H1 (cell line): ENCODE measurements at regions not wholly inside any gene's neighbourhood (a gene's known extent, or its start where the extent isn't known, plus 50 kb on each side); places are given as distances from the start of the nearest gene placed in this dataset.

Experiments
- MAFK ChIP-seq: IDR thresholded peaks from 2 replicates; pipeline ENCODE4 v1.6.1; 2012; ENCODE audit warnings: low read depth, mild to moderate bottlenecking, improper control_type of control experiment, low read length
- POLR2AphosphoS5 ChIP-seq: IDR thresholded peaks from 2 replicates; pipeline ENCODE4 v1.6.1; 2011; ENCODE audit warnings: low read depth, low read length
- POU5F1 ChIP-seq: IDR thresholded peaks from 2 replicates; pipeline ENCODE4 v1.6.1; 2011; ENCODE audit warnings: low read depth, mild to moderate bottlenecking, low read length, moderate library complexity
- SIN3A ChIP-seq, 2 experiments: IDR thresholded peaks in 1 of 2; conservative IDR thresholded peaks in 1 of 2; 2 replicates each; pipeline ENCODE4 v1.6.1; 2011 to 2012; ENCODE audit warnings: low read length in 2 of 2, improper control_type of control experiment in 1 of 2, low read depth in 1 of 2, mild to moderate bottlenecking in 1 of 2
- TAF7 ChIP-seq: optimal IDR thresholded peaks from 2 replicates; pipeline ENCODE3; 2011; ENCODE audit warnings: low read depth, mild to moderate bottlenecking, inconsistent platforms, low read length, moderate library complexity, borderline replicate concordance
- TF ChIP-seq, protein P1 (sequence below): fragments of 300-600 bp; sonication (generic); IDR thresholded peaks from 2 replicates; pipeline ENCODE4 v1.7.1; 2012; ENCODE audit warnings: low read length, moderate library complexity, mild to moderate bottlenecking, inconsistent platforms; ENCODE audit not compliant: insufficient replicate concordance

DNA sequence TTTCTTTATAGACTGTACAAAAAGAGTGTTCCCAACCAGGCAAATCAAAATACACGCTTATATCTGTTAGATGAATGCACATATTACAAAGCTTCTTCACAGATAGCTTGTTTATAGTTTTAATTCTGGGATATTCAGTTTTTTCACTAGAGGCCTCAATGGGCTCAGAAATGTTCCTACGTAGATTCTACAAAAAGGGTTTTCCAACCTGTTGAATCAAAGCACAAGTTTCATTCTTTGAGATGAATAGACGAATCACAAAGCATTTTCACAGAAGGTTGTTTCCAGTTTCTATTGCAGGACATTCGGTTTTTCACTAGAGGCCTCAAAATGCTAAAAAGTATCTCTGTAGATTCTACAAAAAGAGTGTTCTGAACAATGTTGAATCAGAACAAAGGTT, 1490.3 kb downstream of the UQCRFS1 start (continued):
- TF ChIP-seq, protein P1, sequence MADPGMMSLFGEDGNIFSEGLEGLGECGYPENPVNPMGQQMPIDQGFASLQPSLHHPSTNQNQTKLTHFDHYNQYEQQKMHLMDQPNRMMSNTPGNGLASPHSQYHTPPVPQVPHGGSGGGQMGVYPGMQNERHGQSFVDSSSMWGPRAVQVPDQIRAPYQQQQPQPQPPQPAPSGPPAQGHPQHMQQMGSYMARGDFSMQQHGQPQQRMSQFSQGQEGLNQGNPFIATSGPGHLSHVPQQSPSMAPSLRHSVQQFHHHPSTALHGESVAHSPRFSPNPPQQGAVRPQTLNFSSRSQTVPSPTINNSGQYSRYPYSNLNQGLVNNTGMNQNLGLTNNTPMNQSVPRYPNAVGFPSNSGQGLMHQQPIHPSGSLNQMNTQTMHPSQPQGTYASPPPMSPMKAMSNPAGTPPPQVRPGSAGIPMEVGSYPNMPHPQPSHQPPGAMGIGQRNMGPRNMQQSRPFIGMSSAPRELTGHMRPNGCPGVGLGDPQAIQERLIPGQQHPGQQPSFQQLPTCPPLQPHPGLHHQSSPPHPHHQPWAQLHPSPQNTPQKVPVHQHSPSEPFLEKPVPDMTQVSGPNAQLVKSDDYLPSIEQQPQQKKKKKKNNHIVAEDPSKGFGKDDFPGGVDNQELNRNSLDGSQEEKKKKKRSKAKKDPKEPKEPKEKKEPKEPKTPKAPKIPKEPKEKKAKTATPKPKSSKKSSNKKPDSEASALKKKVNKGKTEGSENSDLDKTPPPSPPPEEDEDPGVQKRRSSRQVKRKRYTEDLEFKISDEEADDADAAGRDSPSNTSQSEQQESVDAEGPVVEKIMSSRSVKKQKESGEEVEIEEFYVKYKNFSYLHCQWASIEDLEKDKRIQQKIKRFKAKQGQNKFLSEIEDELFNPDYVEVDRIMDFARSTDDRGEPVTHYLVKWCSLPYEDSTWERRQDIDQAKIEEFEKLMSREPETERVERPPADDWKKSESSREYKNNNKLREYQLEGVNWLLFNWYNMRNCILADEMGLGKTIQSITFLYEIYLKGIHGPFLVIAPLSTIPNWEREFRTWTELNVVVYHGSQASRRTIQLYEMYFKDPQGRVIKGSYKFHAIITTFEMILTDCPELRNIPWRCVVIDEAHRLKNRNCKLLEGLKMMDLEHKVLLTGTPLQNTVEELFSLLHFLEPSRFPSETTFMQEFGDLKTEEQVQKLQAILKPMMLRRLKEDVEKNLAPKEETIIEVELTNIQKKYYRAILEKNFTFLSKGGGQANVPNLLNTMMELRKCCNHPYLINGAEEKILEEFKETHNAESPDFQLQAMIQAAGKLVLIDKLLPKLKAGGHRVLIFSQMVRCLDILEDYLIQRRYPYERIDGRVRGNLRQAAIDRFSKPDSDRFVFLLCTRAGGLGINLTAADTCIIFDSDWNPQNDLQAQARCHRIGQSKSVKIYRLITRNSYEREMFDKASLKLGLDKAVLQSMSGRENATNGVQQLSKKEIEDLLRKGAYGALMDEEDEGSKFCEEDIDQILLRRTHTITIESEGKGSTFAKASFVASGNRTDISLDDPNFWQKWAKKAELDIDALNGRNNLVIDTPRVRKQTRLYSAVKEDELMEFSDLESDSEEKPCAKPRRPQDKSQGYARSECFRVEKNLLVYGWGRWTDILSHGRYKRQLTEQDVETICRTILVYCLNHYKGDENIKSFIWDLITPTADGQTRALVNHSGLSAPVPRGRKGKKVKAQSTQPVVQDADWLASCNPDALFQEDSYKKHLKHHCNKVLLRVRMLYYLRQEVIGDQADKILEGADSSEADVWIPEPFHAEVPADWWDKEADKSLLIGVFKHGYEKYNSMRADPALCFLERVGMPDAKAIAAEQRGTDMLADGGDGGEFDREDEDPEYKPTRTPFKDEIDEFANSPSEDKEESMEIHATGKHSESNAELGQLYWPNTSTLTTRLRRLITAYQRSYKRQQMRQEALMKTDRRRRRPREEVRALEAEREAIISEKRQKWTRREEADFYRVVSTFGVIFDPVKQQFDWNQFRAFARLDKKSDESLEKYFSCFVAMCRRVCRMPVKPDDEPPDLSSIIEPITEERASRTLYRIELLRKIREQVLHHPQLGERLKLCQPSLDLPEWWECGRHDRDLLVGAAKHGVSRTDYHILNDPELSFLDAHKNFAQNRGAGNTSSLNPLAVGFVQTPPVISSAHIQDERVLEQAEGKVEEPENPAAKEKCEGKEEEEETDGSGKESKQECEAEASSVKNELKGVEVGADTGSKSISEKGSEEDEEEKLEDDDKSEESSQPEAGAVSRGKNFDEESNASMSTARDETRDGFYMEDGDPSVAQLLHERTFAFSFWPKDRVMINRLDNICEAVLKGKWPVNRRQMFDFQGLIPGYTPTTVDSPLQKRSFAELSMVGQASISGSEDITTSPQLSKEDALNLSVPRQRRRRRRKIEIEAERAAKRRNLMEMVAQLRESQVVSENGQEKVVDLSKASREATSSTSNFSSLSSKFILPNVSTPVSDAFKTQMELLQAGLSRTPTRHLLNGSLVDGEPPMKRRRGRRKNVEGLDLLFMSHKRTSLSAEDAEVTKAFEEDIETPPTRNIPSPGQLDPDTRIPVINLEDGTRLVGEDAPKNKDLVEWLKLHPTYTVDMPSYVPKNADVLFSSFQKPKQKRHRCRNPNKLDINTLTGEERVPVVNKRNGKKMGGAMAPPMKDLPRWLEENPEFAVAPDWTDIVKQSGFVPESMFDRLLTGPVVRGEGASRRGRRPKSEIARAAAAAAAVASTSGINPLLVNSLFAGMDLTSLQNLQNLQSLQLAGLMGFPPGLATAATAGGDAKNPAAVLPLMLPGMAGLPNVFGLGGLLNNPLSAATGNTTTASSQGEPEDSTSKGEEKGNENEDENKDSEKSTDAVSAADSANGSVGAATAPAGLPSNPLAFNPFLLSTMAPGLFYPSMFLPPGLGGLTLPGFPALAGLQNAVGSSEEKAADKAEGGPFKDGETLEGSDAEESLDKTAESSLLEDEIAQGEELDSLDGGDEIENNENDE = no peak
- TF ChIP-seq POU5F1 = no peak
- no peak for TF ChIP-seq TAF7
- TF ChIP-seq POLR2AphosphoS5 = no peak
- no peak for TF ChIP-seq SIN3A (conservative IDR thresholded peaks at IDR 0.05 in 1 of 2, IDR thresholded peaks at IDR 0.05 in 1 of 2; ENCODE audit: low read depth in 1 of 2, low read length in 2 of 2)
- TF ChIP-seq MAFK = no peak
